Umbilical cord (tissue), 1 donor: ENCODE measurements at regions not wholly inside any gene's neighbourhood (a gene's known extent, or its start where the extent isn't known, plus 50 kb on each side); places are given as distances from the start of the nearest gene placed in this dataset.
"Not testable (repeated sequence)": the region's sequence is repeated elsewhere in the genome, so short reads cannot be mapped to it uniquely, and the experiment has no call there.

Experiments
- DNase-seq: peaks from one replicate; pipeline ENCODE4 v3.0.0-alpha.2; 2015; ENCODE audit warnings: low spot score

DNA sequence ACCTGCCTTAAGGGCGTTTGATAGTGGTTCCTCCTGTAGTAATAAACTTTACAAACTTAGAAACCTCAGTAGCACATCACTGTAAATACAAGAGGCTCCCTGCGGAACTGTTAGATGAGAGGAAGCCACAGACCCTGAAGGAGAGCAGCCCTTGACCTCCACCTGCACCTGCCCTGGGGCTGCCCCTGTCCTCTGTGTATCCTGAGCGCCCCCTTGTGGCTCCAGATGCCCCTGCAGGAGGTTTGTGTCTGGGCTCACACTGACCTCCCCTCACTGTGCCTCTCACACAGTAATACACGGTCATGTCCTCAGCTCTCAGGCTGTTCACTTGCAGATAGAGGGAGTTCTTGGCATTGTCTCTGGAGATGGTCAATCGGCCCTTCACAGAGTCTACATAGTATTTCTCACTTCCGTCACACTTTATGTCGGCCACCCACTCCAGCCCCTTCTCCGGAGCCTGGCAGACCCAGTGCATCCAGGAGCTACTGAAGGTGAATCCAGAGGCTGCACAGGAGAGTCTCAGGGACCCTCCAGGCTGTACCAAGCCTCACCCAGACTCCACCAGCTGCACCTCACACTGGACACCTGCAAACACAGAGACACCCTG, 1059.8 kb downstream of the TMEM121 start:
- DNase-seq: no peak

DNA sequence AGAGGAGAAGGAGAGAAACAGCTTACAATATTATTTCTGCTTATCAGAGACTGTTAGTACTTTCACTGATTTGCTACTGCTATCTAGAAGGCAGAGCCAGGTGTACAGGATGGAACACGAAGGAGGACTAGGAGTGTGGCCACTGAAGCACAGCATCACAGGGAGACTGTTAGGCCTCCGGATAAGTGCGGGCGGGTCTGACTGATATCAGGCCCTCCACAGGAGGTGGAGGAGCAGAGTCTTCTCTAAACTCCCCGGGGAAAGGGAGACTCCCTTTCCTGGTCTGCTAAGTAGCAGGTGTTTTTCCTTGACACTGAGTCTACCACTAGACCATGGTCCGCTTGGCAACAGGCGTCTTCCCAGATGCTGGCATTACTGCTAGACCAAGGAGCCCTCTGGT, 1065.2 kb downstream of the TMEM121 start:
- not testable (repeated sequence) for DNase-seq

DNA sequence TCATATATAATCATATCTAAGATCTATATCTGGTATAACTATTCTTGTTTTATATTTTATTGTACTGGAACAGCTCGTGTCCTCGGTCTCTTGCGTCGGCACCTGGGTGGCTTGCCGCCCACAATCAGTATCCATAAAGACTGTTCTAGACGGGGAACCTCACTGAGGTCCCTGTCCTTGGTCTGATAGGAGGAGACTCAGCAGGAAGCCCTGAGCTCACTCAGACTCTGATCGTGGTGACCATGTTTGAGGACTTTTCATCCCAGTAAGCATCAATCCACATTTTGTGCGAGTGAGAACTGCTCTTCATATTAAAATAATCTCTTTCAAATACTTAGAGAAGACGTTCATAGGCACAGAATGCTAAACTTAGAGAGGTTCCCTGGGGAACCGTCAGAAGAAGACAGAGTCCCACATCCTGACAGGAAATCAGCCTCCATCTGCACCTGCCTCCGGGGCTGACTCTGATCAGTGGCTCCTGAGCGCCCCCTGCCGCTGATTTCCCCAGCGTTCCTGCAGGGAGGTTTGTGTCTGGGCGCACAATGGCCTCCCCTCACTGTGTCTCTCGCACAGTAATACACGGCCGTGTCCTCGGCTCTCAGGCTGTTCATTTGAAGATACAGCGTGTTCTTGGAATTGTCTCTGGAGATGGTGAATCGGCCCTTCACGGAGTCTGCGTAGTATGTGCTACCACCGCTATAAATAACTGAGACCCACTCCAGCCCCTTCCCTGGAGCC, 1065.9 kb downstream of the TMEM121 start:
- not testable (repeated sequence) for DNase-seq

DNA sequence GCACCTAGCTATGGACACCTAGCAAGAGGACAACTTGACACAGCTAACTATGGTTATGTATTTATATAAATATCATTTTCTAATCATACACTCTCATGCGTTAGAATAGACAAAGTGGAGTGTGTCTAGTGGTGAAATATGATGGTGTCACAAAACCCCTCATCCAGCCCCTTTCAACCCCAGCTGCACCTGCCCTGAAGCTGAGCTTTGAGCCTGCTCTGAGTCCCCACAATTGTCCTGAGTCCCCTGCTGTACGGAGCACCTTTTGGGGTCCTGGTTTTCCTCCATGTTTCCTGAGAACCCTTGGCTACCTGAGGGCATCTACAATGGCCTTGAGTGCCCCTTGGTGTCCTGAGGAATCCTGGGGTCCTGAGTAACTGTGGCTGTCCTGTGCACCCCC, 1072.8 kb downstream of the TMEM121 start:
- no peak for DNase-seq

DNA sequence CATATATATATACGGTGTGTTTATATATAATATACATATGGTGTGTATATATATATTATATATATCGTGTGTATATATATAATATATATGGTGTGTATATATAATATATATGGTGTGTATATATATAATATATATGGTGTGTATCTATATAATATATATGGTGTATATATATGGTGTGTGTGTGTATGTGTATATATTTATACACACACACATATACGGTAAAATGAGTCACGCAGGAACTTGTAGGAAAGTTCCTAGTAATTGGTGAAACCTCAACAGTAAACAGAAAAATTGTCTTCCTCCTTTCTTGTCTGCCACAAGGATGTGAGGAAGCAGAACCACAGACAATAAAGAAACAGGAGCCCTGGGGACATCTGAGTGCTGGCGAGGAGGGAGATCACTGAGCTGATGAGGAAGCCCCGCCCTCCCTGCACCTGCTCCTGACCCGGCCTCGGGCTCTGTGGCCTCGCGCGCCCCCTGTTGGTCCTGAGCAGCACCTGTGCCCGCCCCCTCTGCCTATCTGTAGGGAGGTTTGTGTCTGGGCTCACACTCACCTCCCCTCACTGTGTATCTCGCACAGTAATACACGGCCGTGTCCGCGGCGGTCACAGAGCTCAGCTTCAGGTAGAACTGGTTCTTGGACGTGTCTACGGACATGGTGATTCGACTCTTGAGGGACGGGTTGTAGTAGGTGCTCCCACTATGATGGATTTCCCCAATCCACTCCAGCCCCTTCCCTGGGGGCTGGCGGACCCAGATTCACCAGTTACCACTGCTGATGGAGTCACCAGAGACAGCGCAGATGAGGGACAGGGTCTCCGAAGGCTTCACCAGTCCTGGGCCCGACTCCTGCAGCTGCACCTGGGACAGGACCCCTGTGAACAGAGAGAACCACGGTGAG, 1079.4 kb downstream of the TMEM121 start:
- no peak for DNase-seq

DNA sequence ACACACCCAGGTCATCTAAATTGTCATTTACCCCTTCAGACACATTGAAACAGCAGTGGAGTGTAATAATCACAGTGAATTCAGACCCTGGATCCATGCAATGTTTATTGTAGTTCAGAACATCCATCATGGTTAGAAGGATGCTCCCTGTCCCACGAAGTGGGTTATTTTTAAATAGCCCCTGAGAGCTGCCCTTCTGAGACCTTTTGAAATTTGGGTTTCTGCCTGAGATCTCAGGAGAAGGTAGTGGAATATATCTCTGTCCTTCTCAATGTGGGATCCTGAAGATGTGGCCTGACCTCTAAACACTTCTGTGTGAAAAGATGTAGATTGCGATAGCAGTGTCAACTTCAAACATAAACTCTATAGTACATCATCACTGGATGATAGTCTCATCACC, 1080.6 kb downstream of the TMEM121 start:
- no peak for DNase-seq

DNA sequence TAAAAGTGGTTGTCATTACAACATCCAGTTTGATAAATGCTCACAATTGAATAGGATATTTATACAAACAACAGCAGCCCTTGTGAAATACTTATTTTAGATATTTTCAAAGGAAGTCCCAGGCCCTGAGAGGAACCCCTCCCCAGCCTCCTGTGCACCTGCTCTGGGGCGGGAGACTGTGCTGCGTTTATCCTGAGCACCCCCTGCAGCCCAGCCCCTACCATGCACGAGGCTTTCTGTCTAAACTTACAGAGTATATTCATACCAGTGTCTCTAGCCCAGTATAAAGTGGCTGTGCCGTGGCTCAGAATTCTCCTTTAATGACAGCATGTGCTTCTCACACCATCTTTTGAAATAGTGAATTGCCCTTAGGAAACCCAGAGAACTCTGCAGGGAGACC, 1084.3 kb downstream of the TMEM121 start:
- DNase-seq: no peak

DNA sequence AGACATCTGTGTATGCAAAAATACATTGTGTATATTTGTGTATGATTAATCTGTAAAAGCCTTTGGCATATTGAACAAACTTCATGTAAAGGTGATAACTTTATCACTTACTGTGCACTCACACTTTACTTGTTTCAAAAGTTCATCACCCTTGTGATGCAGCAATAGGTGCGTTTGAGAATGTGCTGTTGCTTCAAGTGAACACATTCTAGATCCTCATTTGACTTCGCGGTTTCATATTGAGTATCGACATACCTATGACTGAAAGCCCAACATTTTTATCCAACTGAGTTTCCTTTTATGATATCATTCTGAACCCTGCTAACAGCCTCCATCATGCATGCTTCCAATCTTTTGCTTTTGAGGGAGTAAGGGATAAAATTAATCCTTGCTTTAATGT, 1086.9 kb downstream of the TMEM121 start:
- no peak for DNase-seq

DNA sequence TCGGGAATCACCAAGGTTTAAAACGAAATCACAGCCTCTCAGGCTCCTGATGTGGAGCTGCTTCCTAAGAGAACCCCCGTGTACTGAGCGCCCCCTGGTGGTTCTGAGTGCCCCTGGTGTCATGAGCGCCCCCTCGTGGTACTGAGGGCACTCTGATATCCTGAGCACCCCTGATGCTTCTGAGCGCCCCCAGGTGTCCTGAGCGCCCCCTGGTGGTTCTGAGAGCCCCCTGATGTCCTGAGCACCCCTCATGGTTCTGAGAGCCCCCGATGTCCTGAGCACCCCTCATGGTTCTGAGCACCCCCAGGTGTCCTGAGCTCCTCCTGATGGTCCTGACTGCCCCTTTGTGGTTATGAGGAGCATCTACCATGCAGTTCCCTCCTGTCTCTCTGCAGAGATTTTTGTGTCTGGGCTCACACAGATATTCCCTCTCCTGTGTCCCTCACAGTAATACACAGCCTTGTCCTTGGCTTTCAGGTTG, 1092.1 kb downstream of the TMEM121 start:
- not testable (repeated sequence) for DNase-seq

DNA sequence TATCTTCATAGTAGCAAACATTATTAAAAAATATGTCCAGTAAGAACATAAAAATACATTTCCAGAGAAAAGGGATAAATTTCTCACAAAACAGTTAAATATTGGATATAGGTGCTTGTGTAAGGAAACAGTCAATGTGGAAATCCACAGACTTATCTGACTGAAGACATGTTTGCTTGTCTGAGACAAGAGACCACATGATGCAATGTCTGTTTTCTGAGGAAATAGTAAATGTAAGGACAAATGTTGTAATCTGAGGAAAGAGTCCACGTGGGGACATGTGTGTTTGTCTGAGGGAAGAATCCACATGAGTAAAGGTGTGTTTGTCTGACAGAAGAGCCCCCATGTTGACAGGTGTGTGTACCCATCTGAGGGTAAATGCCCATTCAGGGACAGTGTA, 1093.2 kb downstream of the TMEM121 start:
- no peak for DNase-seq

DNA sequence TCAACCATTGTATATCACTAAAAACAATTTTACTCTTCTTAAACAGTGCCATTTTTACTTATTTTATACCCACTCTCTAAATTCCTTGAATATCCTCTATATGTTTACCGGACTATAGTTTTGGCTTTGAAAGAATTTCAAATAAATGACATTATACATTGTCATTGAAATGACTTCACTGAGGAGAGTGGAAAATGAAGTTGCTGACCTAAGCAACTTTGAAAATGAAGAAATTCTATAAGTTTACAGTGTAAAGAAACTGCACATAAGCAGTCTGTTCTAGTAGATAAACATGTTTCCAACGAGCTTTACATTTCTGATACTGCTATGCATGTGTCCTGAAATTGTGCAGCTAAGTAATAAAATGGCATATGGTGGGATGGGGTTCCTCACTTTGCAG, 1094.0 kb downstream of the TMEM121 start:
- DNase-seq: no peak

DNA sequence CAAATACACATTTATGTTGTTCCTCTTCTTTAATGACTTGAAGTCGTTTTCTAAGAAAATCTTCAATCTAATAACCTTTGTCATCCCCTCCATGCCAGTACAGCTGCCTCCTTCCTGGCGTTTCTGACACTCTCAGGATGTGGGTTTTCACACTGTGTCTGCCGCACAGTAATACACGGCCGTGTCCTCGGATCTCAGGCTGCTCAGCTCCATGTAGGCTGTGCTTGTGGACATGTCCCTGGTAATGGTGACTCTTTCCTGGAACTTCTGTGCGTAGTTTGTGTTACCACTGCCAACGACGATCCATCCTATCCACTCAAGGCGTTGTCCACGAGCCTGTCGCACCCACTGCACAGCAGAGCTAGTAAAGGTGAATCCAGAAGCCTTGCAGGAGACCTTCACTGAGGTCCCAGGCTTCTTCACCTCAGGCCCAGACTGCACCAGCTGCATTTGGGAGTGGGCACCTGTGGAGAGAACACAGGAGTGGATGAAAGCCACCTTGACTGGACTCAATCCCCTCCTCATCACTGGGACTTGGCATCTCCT, 1095.9 kb downstream of the TMEM121 start:
- DNase-seq: no peak

DNA sequence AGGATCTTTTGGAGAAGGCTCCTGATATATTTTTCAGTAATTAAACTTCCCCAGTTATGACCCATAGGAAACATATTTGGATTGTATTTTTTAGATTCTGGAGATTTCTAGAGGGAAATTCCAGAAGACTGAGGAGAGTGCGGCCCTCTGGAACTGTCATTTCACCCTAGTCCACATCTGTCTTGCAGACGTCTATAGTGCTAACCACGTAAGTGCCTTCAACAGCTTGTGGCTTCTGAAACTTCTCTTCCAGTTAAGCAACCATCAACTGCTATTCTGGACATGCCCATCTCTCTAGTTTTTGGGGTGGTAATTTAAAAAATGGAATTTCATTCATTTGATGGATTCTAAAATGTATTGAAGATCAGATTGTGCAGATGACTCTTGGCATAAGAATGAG, 1098.8 kb downstream of the TMEM121 start:
- no peak for DNase-seq

DNA sequence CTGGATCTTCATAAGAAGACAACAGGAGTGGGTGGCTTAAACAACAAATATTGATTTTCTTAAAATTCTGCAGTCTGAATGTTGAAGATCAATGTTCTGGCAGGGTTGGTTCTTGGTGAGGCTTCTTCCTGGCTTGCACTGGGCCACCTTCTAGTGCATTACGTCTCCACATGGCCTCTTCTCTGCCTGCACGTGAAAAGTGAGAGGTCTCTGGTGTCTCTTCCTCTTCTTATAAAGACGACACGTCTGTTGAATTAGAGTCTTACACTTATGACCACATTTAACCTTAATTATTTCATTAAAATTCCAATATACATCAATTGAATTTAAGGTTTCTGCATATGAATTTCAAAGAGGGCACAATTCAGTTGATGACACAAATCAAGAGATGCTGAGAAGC, 1100.1 kb downstream of the TMEM121 start:
- DNase-seq: not testable (repeated sequence)

DNA sequence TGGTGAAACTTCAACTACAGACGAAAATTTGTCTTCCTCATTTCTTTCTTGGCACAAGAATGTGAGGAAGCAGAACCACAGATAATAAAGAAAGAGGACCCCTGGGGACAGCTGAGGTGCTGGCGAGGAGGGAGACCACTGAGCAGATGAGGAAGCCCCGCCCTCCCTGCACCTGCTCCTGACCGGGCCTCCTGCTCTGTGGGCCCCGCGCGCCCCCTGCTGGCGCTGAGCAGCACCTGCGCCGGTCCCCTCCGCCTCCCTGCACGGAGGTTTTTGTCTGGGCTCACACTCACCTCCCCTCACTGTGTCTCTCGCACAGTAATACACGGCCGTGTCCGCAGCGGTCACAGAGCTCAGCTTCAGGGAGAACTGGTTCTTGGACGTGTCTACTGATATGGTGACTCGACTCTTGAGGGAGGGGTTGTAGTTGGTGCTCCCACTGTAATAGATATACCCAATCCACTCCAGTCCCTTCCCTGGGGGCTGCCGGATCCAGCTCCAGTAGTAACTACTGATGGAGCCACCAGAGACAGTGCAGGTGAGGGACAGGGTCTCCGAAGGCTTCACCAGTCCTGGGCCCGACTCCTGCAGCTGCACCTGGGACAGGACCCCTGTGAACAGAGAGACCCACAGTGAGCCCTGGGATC, 1100.7 kb downstream of the TMEM121 start:
- DNase-seq: not testable (repeated sequence)

DNA sequence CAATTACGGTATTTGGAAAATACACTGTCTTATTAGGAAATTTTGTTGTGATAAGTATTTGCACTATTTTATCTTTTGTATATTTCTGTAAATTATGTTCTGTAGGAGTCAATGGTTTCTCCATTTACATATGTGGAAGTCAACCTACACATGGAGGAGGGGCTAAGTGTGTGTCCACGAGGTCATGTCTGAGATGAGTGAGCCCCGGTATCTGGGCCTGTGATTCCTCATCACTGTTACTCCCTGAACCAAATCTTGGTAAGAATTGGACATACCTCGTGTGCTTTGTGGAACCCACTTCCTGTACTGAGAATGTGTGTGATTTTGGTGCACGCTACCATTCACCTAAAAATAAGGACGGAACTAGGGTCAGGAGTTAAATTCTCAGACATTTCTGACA, 1105.5 kb downstream of the TMEM121 start:
- DNase-seq: no peak

DNA sequence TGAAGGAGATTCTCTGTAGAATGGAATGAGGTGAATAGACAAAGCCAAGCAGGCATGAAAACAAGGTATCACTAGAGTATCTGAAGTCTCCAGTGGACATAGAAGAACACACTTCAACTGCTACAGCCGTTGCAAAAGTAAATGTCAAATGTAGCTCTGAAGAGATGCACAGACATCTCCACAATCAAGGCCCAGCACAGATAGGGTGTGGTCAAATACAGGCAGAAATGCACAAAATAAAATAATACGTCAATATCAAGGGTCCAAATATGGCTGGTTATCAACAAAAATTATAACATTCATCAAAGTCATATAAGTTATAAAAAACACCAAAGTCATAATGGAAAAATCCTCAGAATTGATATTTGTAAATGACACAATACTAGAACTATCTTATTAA, 1107.3 kb downstream of the TMEM121 start:
- no peak for DNase-seq

DNA sequence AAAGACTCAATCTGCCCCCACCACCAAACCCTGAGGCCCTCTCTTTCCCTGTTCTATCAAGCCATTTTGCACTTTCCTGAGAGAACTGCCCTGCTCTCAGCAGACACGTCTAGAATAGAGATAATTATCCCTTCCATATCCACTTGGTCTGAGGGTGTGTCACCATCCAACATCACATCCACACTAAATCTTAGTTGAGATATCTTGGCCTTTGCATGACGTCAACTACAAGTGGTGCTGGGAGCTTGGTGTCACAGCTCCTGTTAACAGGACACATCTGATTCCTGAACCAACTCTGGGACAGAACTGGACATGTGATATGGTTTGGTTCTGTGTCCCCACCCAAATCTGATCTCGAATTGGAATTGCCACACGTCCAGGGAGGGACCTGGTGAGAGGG, 1109.2 kb downstream of the TMEM121 start:
- no peak for DNase-seq

DNA sequence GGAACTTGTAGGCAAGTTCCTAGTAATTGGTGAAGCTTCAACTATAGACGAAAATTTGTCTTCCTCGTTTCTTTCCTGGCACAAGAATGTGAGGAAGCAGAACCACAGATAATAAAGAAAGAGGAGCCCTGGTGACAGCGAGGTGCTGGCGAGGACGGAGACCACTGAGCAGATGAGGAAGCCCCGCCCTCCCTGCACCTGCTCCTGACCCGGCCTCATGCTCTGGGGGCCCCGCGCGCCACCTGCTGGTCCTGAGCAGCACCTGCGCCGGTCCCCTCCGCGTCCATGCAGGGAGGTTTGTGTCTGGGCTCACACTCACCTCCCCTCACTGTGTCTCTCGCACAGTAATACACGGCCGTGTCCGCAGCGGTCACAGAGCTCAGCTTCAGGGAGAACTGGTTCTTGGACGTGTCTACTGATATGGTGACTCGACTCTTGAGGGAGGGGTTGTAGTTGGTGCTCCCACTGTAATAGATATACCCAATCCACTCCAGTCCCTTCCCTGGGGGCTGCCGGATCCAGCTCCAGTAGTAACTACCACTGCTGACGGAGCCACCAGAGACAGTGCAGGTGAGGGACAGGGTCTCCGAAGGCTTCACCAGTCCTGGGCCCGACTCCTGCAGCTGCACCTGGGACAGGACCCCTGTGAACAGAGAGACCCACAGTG, 1112.5 kb downstream of the TMEM121 start:
- not testable (repeated sequence) for DNase-seq

DNA sequence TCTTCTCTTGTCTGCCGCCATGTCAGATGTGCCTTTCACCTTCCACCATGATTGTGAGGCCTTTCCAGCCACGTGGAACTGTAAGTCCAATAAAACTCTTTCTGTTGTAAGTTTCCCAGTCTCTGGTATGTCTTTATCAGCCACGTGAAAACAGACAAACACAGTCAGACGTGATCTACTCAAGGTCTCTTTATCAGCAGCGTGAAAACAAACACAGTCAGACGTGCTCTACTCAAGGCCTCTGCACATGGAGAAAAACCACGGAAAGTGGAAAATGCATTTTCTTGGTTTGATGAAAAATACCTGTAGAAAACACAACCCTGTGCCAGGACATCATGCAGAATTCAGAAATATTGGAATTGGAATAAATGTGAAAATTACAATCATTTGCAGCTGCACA, 1115.7 kb downstream of the TMEM121 start:
- DNase-seq: no peak

DNA sequence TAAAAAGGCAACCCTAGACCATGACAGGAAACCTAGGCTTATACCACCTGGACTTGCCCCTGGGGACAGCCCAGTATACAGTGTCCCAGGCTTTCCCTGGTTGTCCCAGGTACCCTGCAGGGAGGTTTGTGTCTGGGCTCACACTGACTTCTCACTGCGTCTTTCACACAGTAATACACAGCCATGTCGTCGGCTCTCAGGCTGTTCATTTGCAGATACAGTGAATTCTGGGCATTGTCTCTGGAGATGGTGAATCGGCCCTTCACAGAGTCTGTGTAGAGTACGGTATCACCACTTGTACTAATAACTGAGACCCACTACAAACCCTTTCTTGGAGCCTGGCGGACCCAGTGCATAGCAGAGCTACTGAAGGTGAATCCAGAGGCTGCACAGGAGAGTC, 1116.6 kb downstream of the TMEM121 start:
- DNase-seq: not testable (repeated sequence)
